Brain microvascular endothelial cell (primary cell): ENCODE measurements at regions not wholly inside any gene's neighbourhood (a gene's known extent, or its start where the extent isn't known, plus 50 kb on each side); places are given as distances from the start of the nearest gene placed in this dataset.

Experiments
- DNase-seq: peaks from one replicate; pipeline ENCODE4 v3.0.0-alpha.2; 2020
- H3K27ac ChIP-seq: fragments of 250-450 bp; sonication (Bioruptor Pico); 2 replicates; pipeline ENCODE4 v1.5.1; 2020; ENCODE audit warnings: mild to moderate bottlenecking, moderate library complexity
- H3K27me3 ChIP-seq: fragments of 250-450 bp; sonication (Bioruptor Pico); replicated peaks from 2 replicates; pipeline ENCODE4 v1.5.1; 2020; ENCODE audit warnings: mild to moderate bottlenecking
- H3K36me3 ChIP-seq: fragments of 250-450 bp; sonication (Bioruptor Pico); replicated peaks from 2 replicates; pipeline ENCODE4 v1.5.1; 2020; ENCODE audit warnings: mild to moderate bottlenecking
- H3K4me3 ChIP-seq: 2 replicates; pipeline ENCODE4 v1.5.1; 2011; ENCODE audit warnings: low read depth, mild to moderate bottlenecking, control low read depth, low read length, moderate library complexity
- CTCF ChIP-seq: IDR thresholded peaks from 2 replicates; pipeline ENCODE4 v1.5.1; 2011; ENCODE audit warnings: low read depth, mild to moderate bottlenecking, moderate library complexity, low read length, control low read depth, inconsistent platforms; ENCODE audit errors: missing control alignments
- in situ Hi-C: cut with HindIII; loops from 2 replicates; pipeline ENCODE4 v1.10.0; 2017; ENCODE audit warnings: low sequenced_read_pairs, low pct_ligation_motif_present

DNA sequence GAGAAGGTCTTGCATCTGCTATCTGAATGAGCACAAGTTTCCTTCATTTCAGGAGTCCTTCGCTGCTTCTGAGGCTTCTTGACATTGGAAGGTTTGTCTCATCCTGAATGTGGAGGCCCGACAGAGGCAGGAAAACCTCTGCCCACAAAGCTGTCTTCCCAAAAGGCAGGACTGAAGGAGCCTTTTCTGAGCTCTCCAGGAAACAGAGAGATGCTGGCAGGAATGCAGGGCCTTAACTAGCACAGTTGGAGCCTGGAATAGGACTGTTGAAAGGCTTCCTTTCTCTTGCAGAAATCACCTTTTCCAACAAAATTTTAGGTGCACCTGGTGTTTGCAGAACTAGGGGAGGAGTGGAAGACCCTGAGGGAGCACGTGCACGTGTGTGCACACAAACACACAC, 637.4 kb upstream of the MKI67 start:
- in situ Hi-C loops = no loop called here
- no peak for TF ChIP-seq CTCF

DNA sequence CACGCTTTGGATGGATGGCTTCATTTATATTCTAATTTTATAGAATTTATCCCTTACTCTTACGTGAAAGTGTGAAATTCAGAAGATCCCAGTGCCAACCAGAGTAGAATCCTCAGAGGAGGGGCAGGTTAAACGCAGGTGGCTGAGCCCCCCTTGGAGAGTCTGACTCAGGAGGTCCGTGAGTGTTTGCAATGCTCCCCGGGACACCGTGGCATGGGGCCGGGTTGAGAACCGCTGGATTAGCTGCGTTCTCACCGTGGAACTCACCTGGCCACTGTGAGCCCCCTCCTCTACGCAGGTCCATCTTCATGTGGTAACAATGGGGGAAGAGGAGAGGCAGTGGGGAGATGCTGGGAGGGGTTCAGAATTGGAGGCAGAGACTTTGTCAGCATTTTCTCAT, 638.0 kb upstream of the MKI67 start:
- H3K27ac ChIP-seq = no peak overlapping the region
- TF ChIP-seq CTCF = no peak
- in situ Hi-C loops = no loop called here

More for the DNA sequence above, 637.4 kb upstream of the MKI67 start:
- Histone ChIP-seq H3K4me3 (no peak overlapping the region), H3K36me3 (no peaks in the 10 kb centered on the region), H3K27me3 (no peaks in the 10 kb centered on the region), H3K27ac (no peak overlapping the region)
- no peak for DNase-seq

GRCh38 chr10:128766915-128767314, 640.7 kb upstream of the MKI67 start:
- Histone ChIP-seq H3K27ac (no peak overlapping the region), H3K36me3 (no peaks in the 10 kb centered on the region), H3K4me3 (no peak overlapping the region), H3K27me3 (no peaks in the 10 kb centered on the region)
- no peak for DNase-seq
- in situ Hi-C loops = no loop called here
- no peak for TF ChIP-seq CTCF

More for the DNA sequence above, 638.0 kb upstream of the MKI67 start:
- Histone ChIP-seq H3K4me3 (no peak overlapping the region), H3K27me3 (no peaks in the 10 kb centered on the region), H3K36me3 (no peaks in the 10 kb centered on the region)
- no peak for DNase-seq

DNA sequence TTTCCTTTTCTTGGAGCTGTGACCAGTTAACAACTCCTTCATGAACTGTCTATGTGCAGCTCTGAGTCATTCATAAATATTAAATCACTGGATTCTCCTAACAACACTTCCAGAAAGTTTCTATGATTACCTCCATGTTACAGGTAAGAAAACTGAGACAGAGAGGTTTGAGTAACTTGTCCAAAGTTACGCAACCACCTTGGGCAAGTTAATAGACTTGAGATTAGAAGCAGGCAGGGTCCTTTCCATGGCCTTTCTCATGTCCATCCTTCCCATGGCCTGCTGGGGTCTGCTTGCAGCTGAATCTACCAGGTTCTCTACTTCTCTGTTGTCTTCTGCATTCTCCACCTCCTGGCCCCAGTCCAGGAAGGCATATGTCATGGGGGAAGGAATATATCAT, 648.8 kb upstream of the MKI67 start:
- Histone ChIP-seq H3K27ac (no peak overlapping the region), H3K4me3 (no peak overlapping the region), H3K36me3 (no peaks in the 10 kb centered on the region), H3K27me3 (no peaks in the 10 kb centered on the region)
- DNase-seq = no peak
- TF ChIP-seq CTCF = no peak
- in situ Hi-C loops = no loop called here

DNA sequence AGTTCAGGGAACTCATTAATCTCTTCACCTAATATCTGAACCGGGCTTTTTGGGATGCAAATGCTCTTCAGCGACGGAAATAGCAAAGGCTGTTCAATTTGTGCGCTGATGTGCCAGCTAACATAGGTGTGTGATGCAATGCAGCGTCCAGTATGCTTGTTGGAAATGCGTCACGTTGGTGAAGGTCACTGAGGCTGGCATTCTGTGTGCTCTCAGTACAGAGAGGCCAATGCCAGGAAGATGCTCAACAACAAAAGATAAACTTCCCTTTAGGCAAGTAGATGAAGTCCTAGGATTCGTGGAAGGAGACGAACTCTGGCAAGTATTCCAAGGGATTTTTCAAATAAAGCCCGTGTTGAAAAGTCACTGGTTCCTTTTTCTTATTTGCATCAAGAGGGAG, 649.5 kb upstream of the MKI67 start:
- no peak for TF ChIP-seq CTCF
- DNase-seq = no peak
- in situ Hi-C loops = no loop called here
- no peak overlapping the region for H3K27ac ChIP-seq
- no peaks in the 10 kb centered on the region for H3K27me3 ChIP-seq
- no peak overlapping the region for H3K4me3 ChIP-seq
- H3K36me3 ChIP-seq = no peaks in the 10 kb centered on the region

- Histone ChIP-seq H3K4me3 (no peak overlapping the region), H3K27ac (no peak overlapping the region), H3K36me3 (no peaks in the 10 kb centered on the region), H3K27me3 (no peaks in the 10 kb centered on the region)
- DNase-seq = no peak
- in situ Hi-C loops = no loop called here
- TF ChIP-seq CTCF = no peak
Observed at GRCh38 chr10:128776673-128777252, 650.5 kb upstream of the MKI67 start.
